Activated naive CD8-positive, alpha-beta T cell (primary cell): ENCODE measurements at regions not wholly inside any gene's neighbourhood (a gene's known extent, or its start where the extent isn't known, plus 50 kb on each side); places are given as distances from the start of the nearest gene placed in this dataset.
"Not testable (repeated sequence)": the region's sequence is repeated elsewhere in the genome, so short reads cannot be mapped to it uniquely, and the experiment has no call there.

ENCODE experiments used
- H3K27ac Mint-ChIP-seq: one replicate; pipeline ENCODE4 v1.8.0; 2021; ENCODE audit warnings: mixed read lengths
- H3K27me3 Mint-ChIP-seq: one replicate; pipeline ENCODE4 v1.8.0; 2021; ENCODE audit warnings: mixed read lengths
- H3K36me3 Mint-ChIP-seq: one replicate; pipeline ENCODE4 v1.8.0; 2021; ENCODE audit warnings: mixed read lengths
- H3K4me1 Mint-ChIP-seq: one replicate; pipeline ENCODE4 v1.8.0; 2021; ENCODE audit warnings: low read depth, mixed read lengths
- H3K4me3 Mint-ChIP-seq: one replicate; pipeline ENCODE4 v1.8.0; 2021; ENCODE audit warnings: mild to moderate bottlenecking, mixed read lengths
- H3K9me3 Mint-ChIP-seq: one replicate; pipeline ENCODE4 v1.8.0; 2021; ENCODE audit warnings: low read depth, mixed read lengths

DNA sequence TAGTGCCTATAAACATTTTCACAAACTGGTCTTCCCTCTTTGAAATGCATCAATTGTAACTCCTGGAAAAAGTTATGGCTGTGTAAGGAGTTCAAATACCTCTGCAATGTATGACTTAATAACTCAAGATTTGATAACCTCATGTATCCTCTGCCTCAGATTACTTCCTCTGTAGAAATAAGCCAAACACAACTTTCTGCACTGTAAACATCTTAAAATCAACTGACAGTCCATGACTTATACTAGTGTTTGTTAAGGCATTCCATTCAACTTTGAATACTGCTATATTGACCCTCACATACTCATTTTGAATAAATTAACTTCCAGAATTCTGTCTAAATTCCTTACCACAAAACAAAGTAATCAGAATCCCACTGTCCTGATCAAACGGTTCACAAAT lies 256.2 kb upstream of the POU5F2 start:
- peaks cover 7% of the 10 kb centered on the region for H3K9me3 Mint-ChIP-seq

GRCh38 chr5:93995126-93995621 lies 253.8 kb upstream of the POU5F2 start:
- peaks cover 10% of the 10 kb centered on the region for H3K36me3 Mint-ChIP-seq
- H3K27me3 Mint-ChIP-seq = no peaks in the 10 kb centered on the region
- no peak overlapping the region for H3K4me3 Mint-ChIP-seq
- H3K27ac Mint-ChIP-seq = no peak overlapping the region
- H3K4me1 Mint-ChIP-seq = peaks cover 30% of the 10 kb centered on the region
- no peaks in the 10 kb centered on the region for H3K9me3 Mint-ChIP-seq

More for the DNA sequence above, 256.2 kb upstream of the POU5F2 start:
- no peaks in the 10 kb centered on the region for H3K27me3 Mint-ChIP-seq
- peaks cover 23% of the 10 kb centered on the region for H3K36me3 Mint-ChIP-seq
- peaks cover 25% of the 10 kb centered on the region for H3K4me1 Mint-ChIP-seq
- no peak overlapping the region for H3K27ac Mint-ChIP-seq
- no peak overlapping the region for H3K4me3 Mint-ChIP-seq

DNA sequence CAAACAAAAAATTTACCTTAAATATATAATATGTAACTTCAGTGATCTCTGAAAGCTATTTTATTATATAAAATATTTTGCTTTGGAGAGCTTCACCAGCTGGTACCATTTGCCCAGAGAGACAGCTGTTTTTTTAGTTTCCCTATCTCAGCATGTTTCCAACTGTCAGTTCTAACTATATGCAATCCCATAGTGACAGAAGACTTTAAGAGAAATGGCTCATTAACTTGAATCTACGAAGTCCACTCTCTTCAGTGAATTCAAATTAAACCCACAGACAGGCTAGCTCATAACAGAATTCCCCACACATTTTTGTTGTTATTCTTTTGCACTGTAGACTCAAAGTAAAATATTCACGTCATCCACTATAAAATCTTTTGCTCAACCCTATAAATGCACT lies 251.8 kb upstream of the POU5F2 start:
- peaks cover 30% of the 10 kb centered on the region for H3K4me1 Mint-ChIP-seq
- no peak overlapping the region for H3K27ac Mint-ChIP-seq
- no peaks in the 10 kb centered on the region for H3K27me3 Mint-ChIP-seq
- H3K9me3 Mint-ChIP-seq = no peaks in the 10 kb centered on the region
- H3K4me3 Mint-ChIP-seq = no peak overlapping the region
- peaks cover 12% of the 10 kb centered on the region for H3K36me3 Mint-ChIP-seq

DNA sequence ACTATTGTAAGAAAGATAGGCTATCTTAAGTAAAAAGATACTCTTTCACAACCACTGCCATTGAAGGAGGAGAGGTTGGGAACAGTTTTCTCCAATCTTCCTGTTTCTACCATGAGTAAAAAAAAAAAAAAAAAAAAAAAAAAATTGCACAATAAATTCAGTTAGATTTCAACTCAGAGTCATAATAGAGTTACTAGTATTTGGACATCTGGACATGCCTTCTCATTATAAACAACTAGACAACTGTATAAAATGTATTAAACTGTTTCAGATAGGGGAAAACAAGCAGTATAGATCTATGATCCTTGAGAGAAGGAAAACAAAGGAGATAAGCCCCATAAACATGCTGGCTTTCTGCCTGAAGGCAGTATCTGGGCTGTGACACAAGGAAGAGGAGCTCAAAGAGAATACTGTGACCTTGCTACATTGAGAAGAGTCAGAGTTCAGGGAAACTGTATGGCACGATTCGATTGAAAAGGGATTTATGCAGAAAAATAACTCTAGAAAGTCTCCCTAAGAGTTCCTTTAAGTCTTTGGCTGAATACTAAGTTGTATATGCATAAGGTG lies 249.2 kb upstream of the POU5F2 start:
- H3K27me3 Mint-ChIP-seq = no peaks in the 10 kb centered on the region
- H3K4me3 Mint-ChIP-seq = no peak overlapping the region
- H3K9me3 Mint-ChIP-seq = no peaks in the 10 kb centered on the region
- H3K27ac Mint-ChIP-seq = no peak overlapping the region
- peaks cover 16% of the 10 kb centered on the region for H3K36me3 Mint-ChIP-seq
- H3K4me1 Mint-ChIP-seq = peaks cover 17% of the 10 kb centered on the region

DNA sequence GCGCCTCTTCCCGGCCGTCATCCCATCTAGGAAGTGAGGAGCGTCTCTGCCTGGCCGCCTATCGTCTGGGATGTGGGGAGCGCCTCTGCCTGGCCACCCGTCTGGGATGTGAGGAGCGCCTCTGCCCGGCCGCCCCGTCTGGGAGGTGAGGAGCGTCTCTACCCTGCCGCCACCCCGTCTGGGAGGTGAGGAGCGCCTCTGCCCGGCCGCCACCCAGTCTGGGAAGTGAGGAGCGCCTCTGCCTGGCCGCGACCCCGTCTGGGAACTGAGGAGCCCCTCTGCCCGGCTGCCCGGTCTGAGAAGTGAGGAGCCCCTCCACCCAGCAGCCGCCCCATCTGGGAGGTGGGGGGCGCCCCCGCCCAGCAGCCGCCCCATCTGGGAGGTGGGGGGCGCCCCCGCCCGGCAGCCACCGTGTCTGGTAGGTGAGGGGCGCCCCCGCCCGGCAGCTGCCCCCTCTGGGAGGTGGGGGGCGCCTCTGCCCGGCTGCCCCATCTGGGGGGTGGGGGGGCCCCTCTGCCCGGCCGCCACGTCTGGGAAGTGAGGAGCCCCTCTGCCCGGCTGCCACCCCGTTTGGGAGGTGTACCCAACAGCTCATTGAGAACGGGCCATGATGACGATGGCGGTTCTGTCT lies 244.7 kb upstream of the POU5F2 start:
- H3K4me3 Mint-ChIP-seq, H3K9me3 Mint-ChIP-seq, H3K4me1 Mint-ChIP-seq, H3K27me3 Mint-ChIP-seq, H3K27ac Mint-ChIP-seq: not testable (repeated sequence)
- peaks cover 23% of the 10 kb centered on the region for H3K36me3 Mint-ChIP-seq

DNA sequence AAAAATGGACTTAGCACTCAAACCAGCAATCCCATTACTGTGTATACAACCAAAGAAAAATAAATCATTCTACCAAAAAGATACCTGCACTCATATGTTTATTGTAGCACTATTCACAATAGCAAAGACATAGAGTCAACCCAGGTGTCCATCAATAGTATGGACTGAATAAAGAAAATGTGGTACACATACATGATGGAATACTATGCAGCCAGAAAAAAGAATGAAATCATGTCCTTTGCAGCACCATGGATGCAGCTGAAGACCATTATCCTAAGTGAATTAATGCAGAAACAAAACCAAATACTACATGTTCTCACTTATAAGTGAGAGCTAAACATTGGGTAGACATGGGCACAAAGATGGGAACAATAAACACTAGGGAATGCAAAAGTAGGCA lies 236.8 kb upstream of the POU5F2 start:
- no peaks in the 10 kb centered on the region for H3K4me1 Mint-ChIP-seq
- no peaks in the 10 kb centered on the region for H3K27me3 Mint-ChIP-seq
- peaks cover 61% of the 10 kb centered on the region for H3K36me3 Mint-ChIP-seq
- H3K9me3 Mint-ChIP-seq = peaks cover 49% of the 10 kb centered on the region
- H3K27ac Mint-ChIP-seq = no peak overlapping the region
- H3K4me3 Mint-ChIP-seq = no peak overlapping the region

GRCh38 chr5:93967923-93968322 lies 226.5 kb upstream of the POU5F2 start:
- Mint-ChIP-seq H3K4me3 (no peak overlapping the region), H3K36me3 (peaks cover 25% of the 10 kb centered on the region), H3K27me3 (no peaks in the 10 kb centered on the region), H3K27ac (no peak overlapping the region), H3K4me1 (peaks cover 3% of the 10 kb centered on the region), H3K9me3 (no peaks in the 10 kb centered on the region)

DNA sequence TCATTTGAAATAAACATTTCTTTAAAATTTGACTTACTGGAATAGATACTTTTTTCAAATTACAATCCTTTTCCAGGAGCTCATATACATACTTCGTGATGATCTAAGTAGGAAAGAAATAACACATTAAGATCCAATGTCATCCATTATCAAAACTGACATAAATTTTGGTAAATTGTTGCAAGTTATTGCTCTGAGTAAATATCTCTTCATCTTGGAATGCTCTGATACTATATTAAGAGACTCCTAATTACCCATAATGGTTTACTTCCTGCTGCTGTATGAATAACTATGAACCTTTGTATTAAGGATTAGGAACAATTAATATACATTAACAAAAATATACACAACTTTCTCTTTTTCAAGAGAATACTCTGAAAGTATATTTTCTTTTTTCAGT lies 223.0 kb upstream of the POU5F2 start:
- Mint-ChIP-seq H3K36me3 (peaks cover 28% of the 10 kb centered on the region), H3K27me3 (no peaks in the 10 kb centered on the region), H3K4me1 (peaks cover 3% of the 10 kb centered on the region), H3K4me3 (no peak overlapping the region), H3K9me3 (no peaks in the 10 kb centered on the region), H3K27ac (no peak overlapping the region)

- peaks cover 25% of the 10 kb centered on the region for H3K36me3 Mint-ChIP-seq
- H3K27me3 Mint-ChIP-seq = no peaks in the 10 kb centered on the region
- H3K27ac Mint-ChIP-seq = no peak overlapping the region
- no peaks in the 10 kb centered on the region for H3K9me3 Mint-ChIP-seq
- H3K4me1 Mint-ChIP-seq = no peaks in the 10 kb centered on the region
- H3K4me3 Mint-ChIP-seq = no peak overlapping the region
Measured at GRCh38 chr5:93960042-93960441, 218.6 kb upstream of the POU5F2 start.

DNA sequence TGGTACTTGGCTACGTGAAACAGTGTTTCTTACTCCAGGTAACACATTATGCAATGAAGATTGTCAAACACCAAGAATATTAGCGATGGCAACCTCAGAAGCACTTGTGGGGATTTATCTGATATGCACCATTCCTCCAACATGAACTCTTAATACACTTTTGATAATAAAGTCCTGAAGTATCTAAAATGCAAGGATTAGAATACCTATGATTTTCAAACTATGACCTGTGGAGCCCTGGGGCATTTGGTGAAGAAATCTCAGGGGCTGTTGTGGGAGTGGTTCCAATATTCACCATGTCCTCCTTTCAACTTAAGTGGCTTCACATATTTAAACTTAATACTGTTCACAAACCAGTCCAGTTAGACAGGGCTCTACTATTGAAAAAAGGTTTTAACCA lies 214.6 kb upstream of the POU5F2 start:
- Mint-ChIP-seq H3K9me3 (peaks cover 15% of the 10 kb centered on the region), H3K27me3 (no peaks in the 10 kb centered on the region), H3K4me1 (no peaks in the 10 kb centered on the region), H3K27ac (no peak overlapping the region), H3K4me3 (no peak overlapping the region), H3K36me3 (peaks cover 49% of the 10 kb centered on the region)

GRCh38 chr5:93954421-93955069 lies 213.1 kb upstream of the POU5F2 start:
- no peak overlapping the region for H3K27ac Mint-ChIP-seq
- H3K27me3 Mint-ChIP-seq = no peaks in the 10 kb centered on the region
- no peak overlapping the region for H3K4me3 Mint-ChIP-seq
- peaks cover 21% of the 10 kb centered on the region for H3K9me3 Mint-ChIP-seq
- peaks cover 52% of the 10 kb centered on the region for H3K36me3 Mint-ChIP-seq
- no peaks in the 10 kb centered on the region for H3K4me1 Mint-ChIP-seq

- Mint-ChIP-seq H3K4me1 (no peaks in the 10 kb centered on the region), H3K36me3 (peaks cover 56% of the 10 kb centered on the region), H3K4me3 (no peak overlapping the region), H3K27me3 (no peaks in the 10 kb centered on the region), H3K27ac (no peak overlapping the region), H3K9me3 (peaks cover 22% of the 10 kb centered on the region)
Measured at GRCh38 chr5:93953442-93953841, 212.0 kb upstream of the POU5F2 start.

DNA sequence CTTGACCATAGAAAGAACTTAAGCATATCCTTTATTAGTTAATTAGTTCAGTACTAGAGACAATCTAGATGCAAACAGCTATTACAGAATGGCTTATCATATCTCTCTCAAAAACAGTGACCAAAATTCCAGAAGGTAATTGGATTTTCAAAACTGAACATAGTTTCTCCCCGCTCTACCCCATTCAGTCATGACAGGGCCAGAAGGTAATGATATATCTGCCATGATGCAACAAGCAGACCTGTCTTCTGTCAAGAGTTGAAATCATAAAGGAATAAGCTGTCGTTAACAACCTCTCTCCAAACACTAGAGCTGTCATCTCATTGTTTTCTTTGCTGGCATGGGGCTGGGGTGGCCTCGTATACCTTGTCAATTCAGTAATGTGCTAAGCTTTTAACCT lies 200.5 kb upstream of the POU5F2 start:
- Mint-ChIP-seq H3K36me3 (peaks cover 13% of the 10 kb centered on the region), H3K9me3 (no peaks in the 10 kb centered on the region), H3K4me3 (no peak overlapping the region), H3K27ac (no peak overlapping the region), H3K4me1 (peaks cover 13% of the 10 kb centered on the region), H3K27me3 (no peaks in the 10 kb centered on the region)

DNA sequence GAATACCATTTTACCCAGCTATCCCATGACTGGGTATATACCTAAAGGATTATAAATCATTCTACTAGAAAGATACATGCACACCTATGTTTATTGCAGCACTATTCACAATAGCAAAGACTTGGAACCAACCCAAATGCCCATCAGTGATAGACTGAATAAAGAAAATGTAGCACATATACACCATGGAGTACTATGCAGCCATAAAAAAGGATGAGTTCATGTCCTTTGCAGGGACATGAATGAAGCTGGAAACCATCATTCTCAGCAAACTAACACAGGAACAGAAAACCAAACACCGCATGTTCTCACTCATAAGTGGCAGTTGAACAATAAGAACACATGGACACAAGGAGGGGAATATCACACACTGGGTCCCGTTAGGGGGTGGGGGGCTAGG lies 191.9 kb upstream of the POU5F2 start:
- H3K27me3 Mint-ChIP-seq, H3K9me3 Mint-ChIP-seq, H3K4me3 Mint-ChIP-seq, H3K4me1 Mint-ChIP-seq, H3K27ac Mint-ChIP-seq: not testable (repeated sequence)
- peaks cover 27% of the 10 kb centered on the region for H3K36me3 Mint-ChIP-seq

DNA sequence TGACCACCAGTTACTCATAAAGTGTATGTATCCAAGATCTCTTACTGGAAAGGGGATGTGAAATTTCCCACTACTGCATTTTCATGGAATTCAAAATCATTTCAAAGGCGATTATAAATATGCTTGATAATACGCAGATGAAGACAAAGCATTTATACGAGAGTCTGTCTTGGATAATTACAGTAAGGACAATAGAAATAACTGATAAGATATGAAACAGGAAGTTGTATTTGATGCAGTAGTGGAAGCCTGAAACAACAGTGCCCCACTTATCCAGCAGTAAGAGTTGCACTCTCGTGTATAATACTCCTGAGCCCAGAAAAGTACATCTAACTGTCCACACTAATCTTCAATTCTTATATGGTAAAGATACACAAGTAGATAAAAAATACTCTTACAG lies 188.7 kb upstream of the POU5F2 start:
- Mint-ChIP-seq H3K9me3 (no peaks in the 10 kb centered on the region), H3K36me3 (peaks cover 30% of the 10 kb centered on the region), H3K27me3 (no peaks in the 10 kb centered on the region), H3K4me1 (no peaks in the 10 kb centered on the region), H3K4me3 (no peak overlapping the region), H3K27ac (no peak overlapping the region)

GRCh38 chr5:93929131-93929530 lies 187.7 kb upstream of the POU5F2 start:
- Mint-ChIP-seq H3K4me1 (no peaks in the 10 kb centered on the region), H3K4me3 (no peak overlapping the region), H3K36me3 (peaks cover 20% of the 10 kb centered on the region), H3K27ac (no peak overlapping the region), H3K27me3 (no peaks in the 10 kb centered on the region), H3K9me3 (no peaks in the 10 kb centered on the region)
